GM21360 (cell line): ENCODE measurements at regions not wholly inside any gene's neighbourhood (a gene's known extent, or its start where the extent isn't known, plus 50 kb on each side); places are given as distances from the start of the nearest gene placed in this dataset.

Experiments used
- ATAC-seq: cut with Tn5 transposase; IDR thresholded peaks from one replicate; pipeline ENCODE4 v1.9.1; 2021; ENCODE audit warnings: mild to moderate bottlenecking, moderate library complexity; ENCODE audit not compliant: unreplicated experiment

DNA sequence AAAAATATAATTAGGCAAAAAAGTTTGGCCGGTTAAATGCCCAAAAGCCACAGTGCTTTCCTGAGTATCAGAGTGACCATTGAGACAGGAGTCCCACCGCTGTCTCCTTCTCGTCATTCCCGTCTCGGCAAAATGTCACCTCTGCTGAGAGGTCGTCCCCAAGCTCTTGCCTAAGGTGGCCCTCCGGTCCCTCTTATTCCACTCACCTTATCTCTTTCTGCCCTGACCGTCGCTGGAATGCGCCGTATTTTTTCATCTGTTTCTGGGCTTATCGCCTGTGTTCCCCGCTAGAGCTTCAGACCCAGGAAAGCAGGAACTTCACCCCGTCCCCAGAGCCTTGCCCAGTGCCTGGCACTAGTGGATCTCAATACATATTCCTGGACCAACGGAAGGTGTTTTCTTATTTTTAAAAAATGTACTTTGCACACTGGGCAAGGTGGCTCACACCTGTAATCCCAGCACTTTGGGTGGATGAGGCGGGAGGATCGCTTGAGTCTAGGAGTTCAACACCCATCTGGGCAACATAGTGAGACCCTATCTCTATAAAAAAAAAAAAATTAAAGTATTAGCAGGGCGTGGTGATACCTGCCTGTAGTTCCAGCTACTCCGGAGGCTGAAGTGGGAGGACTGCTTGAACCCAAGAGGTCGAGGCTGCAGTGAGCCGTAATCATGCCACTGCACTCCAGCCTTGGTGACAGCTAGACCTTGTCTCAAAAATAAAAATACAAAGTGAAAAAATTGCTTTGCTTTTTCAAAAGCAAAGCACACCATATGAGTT is 122.8 kb upstream of the PTPN1 start:
- no peak for ATAC-seq

GRCh38 chr20:50387996-50388332 is 122.2 kb upstream of the PTPN1 start:
- ATAC-seq: no peak

- no peak for ATAC-seq
These were observed 121.3 kb upstream of the PTPN1 start for GRCh38 chr20:50388733-50389437.

DNA sequence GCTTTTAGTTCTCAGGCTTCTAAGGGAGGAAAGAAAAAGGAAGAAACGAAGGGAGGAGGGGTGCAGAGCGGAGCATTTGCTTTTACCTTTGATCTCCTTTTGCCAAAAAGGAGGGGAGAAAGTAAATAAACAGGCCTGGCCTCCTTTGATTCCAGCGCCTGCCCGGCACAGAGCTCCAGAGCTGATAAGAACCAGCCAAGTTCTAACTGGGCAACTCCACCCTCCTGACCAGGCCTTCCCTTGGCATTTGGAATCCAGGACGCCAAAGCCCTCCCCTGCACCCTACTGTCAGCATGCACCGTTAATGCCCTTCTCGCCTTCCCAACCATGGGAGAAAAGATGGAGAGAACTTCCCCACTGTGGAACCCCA is 120.8 kb upstream of the PTPN1 start:
- ATAC-seq: no peak

DNA sequence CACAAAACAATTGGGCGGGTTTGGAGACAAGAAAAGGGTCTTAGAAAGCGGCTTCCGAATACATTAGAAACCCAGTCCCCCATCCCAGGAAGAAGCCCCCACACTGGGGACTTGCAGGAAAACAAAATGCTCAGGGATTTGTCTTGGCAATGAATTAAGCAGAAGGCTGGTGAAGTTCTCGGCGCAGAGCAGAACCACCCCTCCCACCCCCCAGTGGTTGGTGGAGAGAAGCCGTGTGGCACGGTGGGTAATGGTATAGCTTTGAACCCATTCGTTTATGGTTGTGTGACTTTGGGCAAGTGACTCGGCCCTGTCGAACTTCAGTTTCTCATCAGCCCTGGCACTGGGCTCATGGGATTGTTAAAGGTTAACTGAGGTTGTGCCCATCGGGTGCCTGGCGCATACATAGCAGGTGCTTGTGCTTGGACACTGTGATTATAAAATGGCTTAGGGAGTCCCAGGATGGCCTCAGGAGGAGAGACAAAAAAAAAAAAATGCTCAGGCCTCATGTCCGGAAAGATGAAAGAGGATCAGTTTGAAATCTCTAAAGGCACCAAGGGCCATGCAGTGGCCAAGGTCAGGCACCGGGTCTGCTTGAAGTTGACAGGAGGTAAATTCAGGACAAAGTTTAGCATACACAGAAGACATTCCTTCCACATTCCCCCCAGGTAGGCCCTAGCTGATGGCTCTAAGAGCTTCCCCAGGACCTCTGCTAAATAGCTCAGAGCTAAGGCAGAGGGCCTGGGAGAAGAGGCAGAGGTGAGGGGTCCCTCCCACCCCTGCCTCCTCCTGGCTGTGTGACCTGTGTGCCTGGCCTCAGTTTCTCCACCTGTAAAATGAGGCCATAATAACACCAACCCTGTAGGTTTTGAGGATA is 120.1 kb upstream of the PTPN1 start:
- no peak for ATAC-seq

DNA sequence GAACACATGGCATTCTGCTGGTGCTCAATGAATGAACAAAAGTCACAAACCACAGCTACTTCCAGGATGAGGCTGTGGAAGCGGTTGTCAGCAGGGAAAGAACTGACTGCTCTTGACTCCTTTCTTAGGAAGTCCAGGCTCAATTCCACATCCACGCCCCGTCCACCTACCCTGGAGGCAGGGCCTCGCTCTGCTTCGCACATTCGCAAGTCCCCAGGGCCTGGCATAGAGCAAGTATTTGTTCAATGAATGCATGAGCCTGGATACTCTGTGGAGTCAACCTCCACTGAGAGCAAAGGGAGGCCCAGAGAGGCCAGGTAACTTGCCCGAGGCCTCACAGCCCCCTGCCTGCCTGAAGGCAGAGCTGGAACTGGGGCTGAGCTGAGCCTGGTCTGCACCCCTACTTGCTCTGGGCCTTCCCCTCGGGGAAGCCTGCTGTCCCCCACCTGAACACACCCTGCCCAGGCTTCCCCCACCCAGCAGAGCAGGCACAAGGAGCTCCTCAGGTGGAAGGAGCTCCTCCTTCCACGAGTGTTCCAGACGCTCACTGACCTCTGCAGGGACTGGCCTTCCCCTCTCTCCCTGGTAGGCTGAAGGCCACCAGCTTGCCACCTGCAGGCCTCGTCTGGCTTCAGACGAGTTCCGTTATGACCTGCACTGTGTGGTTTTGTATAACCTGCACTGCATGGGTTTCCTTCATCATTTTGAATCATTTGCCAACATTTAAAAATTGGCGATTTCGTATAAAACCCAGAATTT is 119.3 kb upstream of the PTPN1 start:
- no peak for ATAC-seq

DNA sequence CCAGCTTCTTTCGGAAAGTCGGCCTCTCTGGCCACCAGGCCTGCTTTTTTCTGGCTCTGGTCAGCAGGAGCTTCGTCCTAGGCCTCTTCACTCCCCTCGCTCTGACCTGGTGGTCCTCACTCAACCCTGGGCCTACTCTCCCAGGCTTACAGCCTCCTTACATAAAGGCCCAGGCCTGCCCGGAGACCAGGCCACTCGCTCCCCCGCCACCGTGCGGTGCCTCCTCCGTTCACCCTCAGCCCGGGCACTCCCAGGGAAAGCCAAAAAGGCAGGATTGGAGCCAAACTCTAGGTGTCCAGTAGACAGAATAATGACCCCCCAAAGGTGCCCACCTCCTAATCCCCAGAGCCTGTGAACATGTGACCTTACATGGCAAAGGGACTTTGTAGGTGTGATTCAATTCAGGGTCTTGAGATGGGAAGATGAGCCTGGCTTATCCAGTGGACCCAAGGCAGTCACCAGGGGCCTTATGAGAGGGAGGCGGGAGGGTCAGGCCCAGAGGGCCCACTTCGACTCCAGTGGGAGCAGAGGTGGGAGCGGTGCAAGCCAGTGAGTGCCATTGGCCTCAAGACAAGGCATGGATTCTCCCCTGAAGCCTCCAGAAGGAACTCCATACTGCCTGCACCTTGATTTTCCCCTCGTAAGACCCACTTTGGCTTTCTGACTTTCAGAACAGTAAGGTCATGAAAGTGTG is 118.6 kb upstream of the PTPN1 start:
- ATAC-seq: no peak

DNA sequence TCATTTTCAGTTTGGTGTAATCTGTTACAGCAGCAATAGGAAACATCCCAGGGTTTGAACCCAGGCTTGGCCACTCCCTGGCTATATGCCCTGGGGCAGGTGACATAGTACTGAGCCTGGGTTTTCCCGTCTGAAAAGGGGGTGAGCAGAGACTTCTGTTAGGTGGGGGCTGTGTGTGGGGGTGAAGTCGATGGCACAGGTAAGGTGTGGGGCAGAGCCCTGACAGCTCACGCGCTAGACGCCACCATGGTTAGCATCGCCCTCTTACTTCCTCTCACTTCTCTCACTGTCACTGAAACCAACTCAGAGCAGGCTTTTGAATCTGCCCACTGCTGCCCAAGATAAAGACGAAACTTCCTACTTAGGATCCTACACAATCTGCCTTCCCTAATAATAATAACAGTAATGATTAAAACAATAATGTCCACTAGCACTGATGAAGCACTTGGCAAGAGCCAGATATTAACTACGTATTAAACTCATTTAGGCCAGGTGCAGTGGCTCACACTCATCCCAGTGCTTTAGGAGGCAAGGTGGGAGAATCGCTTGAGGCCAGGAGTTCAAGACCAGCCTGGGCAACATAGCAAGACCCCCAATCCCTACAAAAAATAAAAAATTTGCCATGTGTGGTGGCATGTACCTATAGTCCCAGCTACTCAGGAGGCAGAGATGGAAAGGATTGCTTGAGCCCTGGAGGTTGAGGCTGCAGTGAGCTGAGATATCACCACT is 117.9 kb upstream of the PTPN1 start:
- no peak for ATAC-seq

GRCh38 chr20:50393242-50393641 is 116.9 kb upstream of the PTPN1 start:
- no peak for ATAC-seq

DNA sequence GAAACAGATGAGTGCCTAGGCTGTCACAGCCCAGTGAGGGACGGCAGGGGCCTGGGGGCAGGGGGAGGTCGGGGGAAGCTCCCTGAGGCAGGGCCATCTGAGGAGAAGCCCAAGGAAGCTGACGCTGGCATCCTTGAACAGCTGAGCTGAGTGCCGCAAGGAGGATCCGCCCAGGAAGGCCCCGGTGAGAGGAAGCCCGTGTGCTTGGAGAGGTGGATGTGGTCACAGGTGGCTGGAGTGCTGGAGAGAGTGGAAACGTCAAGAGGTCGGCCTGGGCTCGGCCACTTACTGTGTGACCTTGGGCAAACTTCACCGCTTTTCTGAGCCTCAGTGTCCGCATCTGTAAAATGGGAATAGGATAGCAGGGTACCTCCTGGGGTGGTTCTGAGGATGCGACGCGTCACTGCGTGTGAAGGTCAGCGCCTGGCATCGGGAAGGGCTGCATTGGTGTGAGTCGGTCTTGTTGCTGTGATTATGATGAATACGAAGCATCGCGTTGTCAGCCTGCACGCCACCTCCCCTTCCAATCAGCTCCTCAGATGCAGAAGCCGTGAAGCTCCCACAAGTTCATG is 116.1 kb upstream of the PTPN1 start:
- no peak for ATAC-seq

DNA sequence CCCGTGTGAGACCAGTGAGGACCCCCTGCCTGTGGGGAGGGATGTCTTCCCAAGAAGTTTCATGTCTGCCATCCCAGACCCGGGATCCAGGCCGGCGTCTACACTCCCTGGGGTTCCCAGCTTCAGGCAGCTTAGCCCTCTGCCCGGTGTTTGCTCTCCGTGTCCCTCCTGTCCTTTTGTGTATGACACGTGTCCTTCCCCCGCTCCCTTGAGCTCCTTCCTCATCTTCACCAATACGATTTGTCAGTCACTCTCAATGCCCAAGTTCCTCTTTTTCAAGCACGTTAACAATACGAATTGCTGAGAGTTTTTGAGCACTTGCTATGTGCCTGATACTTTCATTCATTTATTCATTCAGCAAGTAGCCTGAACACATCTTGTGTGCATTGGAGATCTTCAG is 115.6 kb upstream of the PTPN1 start:
- ATAC-seq: no peak

DNA sequence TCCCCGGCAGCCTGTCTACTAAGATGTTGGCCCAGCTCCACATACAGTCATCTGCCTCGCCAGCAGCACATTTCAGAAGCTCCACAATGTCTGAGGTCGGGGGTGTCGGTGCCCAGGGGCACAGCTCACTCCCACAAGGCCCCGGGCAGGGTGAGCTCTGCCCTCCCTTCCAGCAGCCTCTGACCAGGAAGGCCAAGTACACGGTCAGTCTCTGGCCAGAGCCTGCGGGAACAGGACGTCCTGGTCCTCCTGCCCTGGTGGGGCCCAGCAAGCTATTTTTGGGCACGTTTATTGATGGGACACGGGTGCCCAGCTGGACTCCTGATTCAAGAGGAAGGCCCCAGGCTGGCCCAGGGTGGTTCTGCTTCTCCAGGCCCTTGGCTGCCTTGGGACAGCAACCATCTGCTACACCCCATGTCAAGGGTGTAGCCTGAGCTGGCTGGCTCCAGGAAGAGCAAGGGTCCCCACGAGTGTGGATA is 114.9 kb upstream of the PTPN1 start:
- ATAC-seq: no peak

DNA sequence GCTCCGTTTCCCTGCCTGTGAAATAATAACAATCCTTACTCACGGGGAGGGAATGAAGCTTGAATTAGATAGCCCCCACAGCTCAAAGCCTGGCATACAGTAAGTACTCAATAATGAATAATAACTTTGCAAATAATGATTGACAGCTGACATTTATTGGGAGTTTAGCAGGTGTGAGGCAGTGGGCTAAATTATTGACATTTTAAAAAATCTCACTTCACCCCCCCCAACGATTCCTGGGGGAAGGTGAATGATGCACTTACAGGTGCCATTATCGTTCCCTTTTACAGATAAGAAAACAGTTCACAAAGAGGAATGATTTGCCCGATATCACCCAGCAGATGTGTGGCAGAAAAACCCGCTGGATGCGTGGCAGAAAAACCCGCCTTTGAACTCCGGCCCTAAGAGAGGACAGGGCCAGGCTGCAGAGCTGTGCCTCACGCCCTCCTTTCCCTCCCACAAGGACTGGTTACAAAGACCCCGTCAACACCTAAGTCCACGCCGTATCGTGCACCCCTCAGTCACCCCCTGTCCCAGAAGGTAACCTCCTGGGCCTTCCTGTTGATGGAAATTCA is 114.2 kb upstream of the PTPN1 start:
- ATAC-seq: no peak

DNA sequence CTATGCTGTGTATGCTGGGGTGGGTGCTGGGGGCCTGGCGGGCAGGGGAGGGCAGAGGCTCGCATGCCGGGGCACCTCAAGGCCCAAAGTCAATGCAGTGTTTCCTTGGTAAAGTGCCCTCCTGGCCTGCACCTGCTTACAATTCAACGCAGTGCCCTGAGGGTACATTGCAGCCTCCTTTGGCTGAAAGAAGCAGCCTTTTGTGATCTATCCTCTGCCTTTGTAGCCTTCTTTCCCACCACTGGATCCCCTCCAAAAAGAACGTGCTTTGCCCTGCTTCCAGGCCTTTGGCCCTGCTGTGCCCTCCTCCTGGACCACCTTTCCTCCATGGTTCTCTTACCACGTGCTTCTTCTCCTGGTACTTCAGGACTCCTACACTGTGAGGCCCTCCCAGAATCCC is 113.6 kb upstream of the PTPN1 start:
- no peak for ATAC-seq

DNA sequence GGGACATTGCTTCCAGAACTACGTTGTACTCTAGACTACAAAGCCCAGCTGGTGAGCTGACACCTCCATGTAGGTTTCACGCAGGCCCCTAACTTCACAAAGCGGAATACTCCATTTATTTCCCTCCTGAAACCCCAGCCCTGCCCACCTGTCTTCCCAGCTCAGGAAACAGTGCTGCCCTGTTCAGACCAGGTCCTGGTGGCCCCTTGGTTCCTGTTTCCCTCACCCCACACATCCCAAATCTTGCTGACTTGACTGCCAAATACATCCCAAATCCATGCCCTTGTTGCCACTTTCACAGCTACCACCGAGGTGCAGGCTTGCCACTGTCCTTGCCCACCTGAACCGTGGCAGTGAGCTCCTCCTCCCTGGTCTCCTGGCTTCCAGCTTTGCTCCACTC is 113.1 kb upstream of the PTPN1 start:
- ATAC-seq: no peak

DNA sequence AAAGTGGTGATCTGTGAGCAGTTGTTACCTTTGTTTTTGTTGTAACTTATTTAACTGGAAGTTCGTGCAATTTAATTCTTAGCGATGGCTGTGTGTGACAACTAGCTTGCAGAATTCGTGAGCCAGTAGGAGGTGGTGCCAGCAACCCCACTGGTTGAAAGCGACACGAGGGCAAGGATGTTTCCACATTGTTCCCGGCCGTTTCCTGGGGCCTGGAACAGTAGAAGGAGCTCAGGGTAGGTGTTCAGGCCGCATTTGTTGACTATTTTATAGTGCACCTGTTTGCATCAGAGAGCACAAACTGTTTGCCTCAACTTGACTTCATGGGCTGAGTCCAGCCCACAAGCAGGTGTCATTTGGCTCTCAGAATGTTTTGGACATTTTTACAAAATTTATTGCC is 112.1 kb upstream of the PTPN1 start:
- no peak for ATAC-seq

- ATAC-seq: no peak
These were observed 111.7 kb upstream of the PTPN1 start for GRCh38 chr20:50398471-50398820.

DNA sequence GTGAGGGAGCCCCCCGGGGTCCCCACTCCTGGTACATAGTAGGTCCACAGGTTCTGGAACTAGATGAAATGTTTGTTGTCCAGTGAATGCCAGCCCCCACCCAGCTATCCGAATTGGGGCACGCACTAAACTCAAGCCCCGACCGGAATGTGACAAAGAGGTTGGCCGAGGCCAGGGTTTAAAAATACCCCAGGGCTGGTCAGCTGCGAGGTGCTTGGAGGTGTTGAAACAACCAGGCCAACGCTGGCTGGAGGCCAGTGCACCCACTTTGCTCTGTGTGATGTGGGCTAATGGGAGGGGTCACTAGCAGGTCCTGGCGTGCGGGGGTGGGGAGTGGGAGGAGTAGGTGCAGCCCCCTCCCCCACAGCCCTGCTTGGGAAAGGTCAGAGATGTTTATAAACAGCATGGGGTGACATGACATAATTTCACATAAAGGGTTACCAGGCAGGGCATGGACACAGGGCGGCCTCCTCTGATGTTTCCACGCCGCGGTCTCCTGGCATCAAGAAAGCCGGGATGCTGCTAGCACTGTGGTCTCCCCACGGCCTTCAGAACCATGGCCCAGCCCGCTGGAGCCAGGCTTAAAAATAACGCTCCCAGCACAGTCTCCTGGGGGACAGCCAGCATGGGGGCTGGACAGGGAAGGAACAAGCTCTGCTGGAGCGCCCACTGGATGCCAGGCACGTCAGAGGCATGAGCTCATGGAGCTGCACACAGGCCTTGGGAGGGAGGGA is 111.2 kb upstream of the PTPN1 start:
- no peak for ATAC-seq

GRCh38 chr20:50399555-50399916 is 110.6 kb upstream of the PTPN1 start:
- ATAC-seq: no peak
